Prostate gland (tissue), 2 donors: ENCODE measurements at regions not wholly inside any gene's neighbourhood (a gene's known extent, or its start where the extent isn't known, plus 50 kb on each side); places are given as distances from the start of the nearest gene placed in this dataset.

ENCODE experiments used
- DNase-seq: peaks from one replicate; pipeline ENCODE4 v3.0.0-alpha.2; 2019; ENCODE audit warnings: low spot score
- H3K27ac ChIP-seq, 2 donors: fragments of 200-600 bp; sonication (generic); 2 replicates each; pipeline ENCODE4 v1.5.1; 2017 to 2019
- H3K27me3 ChIP-seq: fragments of 200-600 bp; sonication (generic); replicated peaks from 2 replicates; pipeline ENCODE4 v1.5.1; 2019; ENCODE audit not compliant: insufficient read depth
- H3K36me3 ChIP-seq, 2 donors: fragments of 200-600 bp; sonication (generic); 1 replicate in 1 of 2; 2 replicates in 1 of 2; pipeline versions ENCODE4 v1.5.1 to v1.8.1; 2017 to 2019
- H3K4me1 ChIP-seq: fragments of 200-600 bp; sonication (generic); replicated peaks from 2 replicates; pipeline ENCODE4 v1.5.1; 2019
- H3K4me3 ChIP-seq, 2 donors: fragments of 200-600 bp; sonication (generic); 2 replicates each; pipeline ENCODE4 v1.5.1; 2017 to 2019
- H3K9me3 ChIP-seq: fragments of 200-600 bp; sonication (generic); 2 replicates; pipeline ENCODE4 v1.5.1; 2017
- CTCF ChIP-seq, 4 experiments: fragments of 200-600 bp in 2 of 4; fragments of 450-650 bp in 2 of 4; sonication (generic) in 2 of 4; IDR thresholded peaks; 1 replicate in 3 of 4; 2 replicates in 1 of 4; pipeline ENCODE4 v1.5.1; 2016 to 2019; ENCODE audit warnings: antibody characterized with exemption in 4 of 4, mild to moderate bottlenecking in 2 of 4, moderate library complexity in 2 of 4
- POLR2A ChIP-seq: fragments of 450-650 bp; IDR thresholded peaks from one replicate; pipeline ENCODE4 v1.6.1; 2016; ENCODE audit warnings: antibody characterized with exemption, mild to moderate bottlenecking
- POLR2AphosphoS5 ChIP-seq: sonication (generic); formaldehyde crosslinking; IDR thresholded peaks from one replicate; pipeline ENCODE4 v1.6.1; 2017; ENCODE audit warnings: antibody characterized with exemption
- whole genome bisulfite sequencing: methylation state at CpG from one replicate; pipeline ENCODE4 v1.1.5; 2018; 5-methylcytosine and 5-hydroxymethylcytosine counted together
- intact Hi-C: fragments of 100-400 bp; cut with DNase I; formaldehyde crosslinking; loops from one replicate; pipeline ENCODE4 v1.14.2; 2022

- no peaks in the 10 kb centered on the region for H3K27me3 ChIP-seq
- 94% methylated on average over 4 of the region's 4 CpGs for WGBS
- no peak overlapping the region for H3K4me3 ChIP-seq
These were observed 113.1 kb upstream of the OSR1 start for GRCh38 chr2:19471491-19471890.

DNA sequence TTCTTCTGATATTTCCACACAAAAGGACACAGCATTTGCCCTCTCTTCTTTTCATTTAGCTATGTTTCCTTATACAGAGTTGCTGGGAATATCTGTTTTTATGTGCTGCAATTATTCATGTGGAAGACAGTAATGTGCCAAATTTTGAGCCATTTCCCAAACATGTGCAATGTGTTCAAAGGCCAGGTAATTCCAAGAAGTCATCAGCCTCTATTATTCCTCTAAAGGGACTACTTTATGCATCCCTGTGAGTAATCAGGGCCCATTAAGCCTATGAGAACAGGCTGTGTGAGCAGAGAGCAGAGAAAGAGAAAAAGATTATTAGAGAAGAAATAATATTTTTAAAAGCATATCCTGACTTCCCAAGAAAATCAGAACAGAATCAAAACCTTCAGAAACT is 107.6 kb upstream of the OSR1 start:
- Histone ChIP-seq H3K27me3 (no peaks in the 10 kb centered on the region), H3K4me1 (no peaks in the 10 kb centered on the region), H3K27ac (no peak overlapping the region), H3K36me3 (no peaks in the 10 kb centered on the region), H3K4me3 (no peak overlapping the region), H3K9me3 (no peaks in the 10 kb centered on the region)
- DNase-seq = no peak
- intact Hi-C loops = no loop called here
- TF ChIP-seq CTCF (IDR thresholded peaks at IDR 0.05) (no peak), POLR2AphosphoS5 (no peak), POLR2A (no peak)

More at GRCh38 chr2:19471491-19471890, 113.1 kb upstream of the OSR1 start:
- no peaks in the 10 kb centered on the region for H3K9me3 ChIP-seq
- H3K27ac ChIP-seq = no peak overlapping the region
- intact Hi-C loops = no loop called here
- no peaks in the 10 kb centered on the region for H3K4me1 ChIP-seq
- no peaks in the 10 kb centered on the region for H3K36me3 ChIP-seq
- TF ChIP-seq POLR2A (no peak), POLR2AphosphoS5 (no peak), CTCF (IDR thresholded peaks at IDR 0.05) (no peak)
- no peak for DNase-seq

DNA sequence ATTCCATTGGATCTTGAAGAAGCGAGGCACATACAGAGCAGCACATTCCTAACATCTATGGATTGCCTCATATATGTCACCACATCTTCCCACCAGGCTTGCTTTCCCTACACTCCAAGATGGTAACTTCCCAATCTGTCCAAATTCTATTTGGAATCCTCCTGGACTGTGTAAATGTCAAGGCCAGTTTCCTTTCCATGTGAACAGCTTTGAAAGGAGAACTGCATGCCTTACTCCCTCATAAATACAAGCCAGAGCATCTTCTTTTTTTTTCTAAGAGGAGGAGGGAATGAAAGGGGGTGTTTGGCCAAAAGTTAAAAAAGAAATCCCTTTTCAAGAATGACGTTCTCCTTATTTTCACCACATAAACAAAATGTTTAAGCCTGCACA is 103.8 kb upstream of the OSR1 start:
- Histone ChIP-seq H3K27me3 (no peaks in the 10 kb centered on the region), H3K36me3 (no peaks in the 10 kb centered on the region), H3K4me3 (no peak overlapping the region), H3K4me1 (no peaks in the 10 kb centered on the region), H3K9me3 (no peaks in the 10 kb centered on the region), H3K27ac (no peak overlapping the region)
- intact Hi-C loops = no loop called here
- no peak for DNase-seq
- TF ChIP-seq CTCF (IDR thresholded peaks at IDR 0.05) (no peak), POLR2A (no peak), POLR2AphosphoS5 (no peak)
- 47% methylated on average over 2 of the region's 2 CpGs for WGBS

- TF ChIP-seq POLR2A = no peak
- no peaks in the 10 kb centered on the region for H3K4me1 ChIP-seq
- intact Hi-C loops = no loop called here
- WGBS = 34% methylated on average over 5 of the region's 5 CpGs
- no peaks in the 10 kb centered on the region for H3K27me3 ChIP-seq
- H3K36me3 ChIP-seq = no peaks in the 10 kb centered on the region
- no peak overlapping the region for H3K27ac ChIP-seq
- no peak overlapping the region for H3K4me3 ChIP-seq
- no peak for DNase-seq
- no peaks in the 10 kb centered on the region for H3K9me3 ChIP-seq
These were observed 103.3 kb upstream of the OSR1 start for GRCh38 chr2:19461504-19462255.

- TF ChIP-seq CTCF (IDR thresholded peaks at IDR 0.05) = no peak
- H3K27ac ChIP-seq = no peak overlapping the region
- no peaks in the 10 kb centered on the region for H3K36me3 ChIP-seq
- DNase-seq = no peak
- intact Hi-C loops = no loop called here
- H3K27me3 ChIP-seq = no peaks in the 10 kb centered on the region
- 92% methylated on average over 5 of the region's 5 CpGs for WGBS
- H3K9me3 ChIP-seq = no peaks in the 10 kb centered on the region
- H3K4me3 ChIP-seq = no peak overlapping the region
- H3K4me1 ChIP-seq = no peaks in the 10 kb centered on the region
These were observed 102.3 kb upstream of the OSR1 start for GRCh38 chr2:19460761-19461160.
